Osteocyte (in vitro differentiated cells): ENCODE measurements at regions not wholly inside any gene's neighbourhood (a gene's known extent, or its start where the extent isn't known, plus 50 kb on each side); places are given as distances from the start of the nearest gene placed in this dataset.

Experiments used
- DNase-seq: peaks from one replicate; pipeline ENCODE4 v3.0.0; 2021; ENCODE audit warnings: mixed read lengths; ENCODE audit not compliant: unreplicated experiment; ENCODE audit errors: extremely low spot score
- H3K27ac Mint-ChIP-seq: one replicate; pipeline ENCODE4 v1.8.0; 2021; ENCODE audit warnings: mild to moderate bottlenecking, mixed read lengths; ENCODE audit not compliant: unreplicated experiment
- H3K27me3 Mint-ChIP-seq: one replicate; pipeline ENCODE4 v1.8.0; 2021; ENCODE audit warnings: mixed read lengths; ENCODE audit not compliant: unreplicated experiment
- H3K36me3 Mint-ChIP-seq: one replicate; pipeline ENCODE4 v1.8.0; 2021; ENCODE audit warnings: mixed read lengths; ENCODE audit not compliant: unreplicated experiment
- H3K4me1 Mint-ChIP-seq: one replicate; pipeline ENCODE4 v1.8.0; 2021; ENCODE audit warnings: mixed read lengths; ENCODE audit not compliant: unreplicated experiment
- H3K4me3 Mint-ChIP-seq: one replicate; pipeline ENCODE4 v1.8.0; 2021; ENCODE audit warnings: mild to moderate bottlenecking, moderate library complexity, mixed read lengths; ENCODE audit not compliant: unreplicated experiment
- H3K9me3 Mint-ChIP-seq: one replicate; pipeline ENCODE4 v1.8.0; 2021; ENCODE audit warnings: mixed read lengths; ENCODE audit not compliant: unreplicated experiment
- TF ChIP-seq, protein P1 (sequence below): fragments of 200-600 bp; sonication (generic); IDR thresholded peaks from 2 replicates; pipeline ENCODE4 v1.5.0; 2021; ENCODE audit warnings: antibody characterized with exemption, mild to moderate bottlenecking, moderate library complexity

DNA sequence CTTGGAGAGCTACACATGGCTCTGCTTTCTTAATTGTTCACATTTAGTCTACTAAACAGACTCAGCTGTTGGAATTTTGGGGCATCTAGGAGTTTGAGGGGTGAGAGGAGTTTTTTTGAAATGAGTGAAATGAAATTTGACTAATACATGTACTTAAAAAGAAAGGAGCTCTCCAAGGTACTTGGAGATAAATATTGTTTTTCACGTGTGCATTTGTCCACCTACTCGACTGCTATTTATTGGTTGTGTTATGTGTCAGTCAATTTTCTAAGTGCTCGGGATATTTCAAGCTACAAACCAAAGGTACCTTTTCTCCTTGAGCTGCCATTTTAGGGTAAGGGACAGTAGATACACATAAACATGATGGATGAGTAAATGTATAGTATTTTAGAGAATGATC is 697.0 kb downstream of the LIG4 start:
- Mint-ChIP-seq H3K9me3 (no peaks in the 10 kb centered on the region), H3K4me3 (no peak overlapping the region), H3K27me3 (no peaks in the 10 kb centered on the region), H3K4me1 (no peaks in the 10 kb centered on the region), H3K27ac (no peak overlapping the region), H3K36me3 (no peaks in the 10 kb centered on the region)
- TF ChIP-seq, protein P1, sequence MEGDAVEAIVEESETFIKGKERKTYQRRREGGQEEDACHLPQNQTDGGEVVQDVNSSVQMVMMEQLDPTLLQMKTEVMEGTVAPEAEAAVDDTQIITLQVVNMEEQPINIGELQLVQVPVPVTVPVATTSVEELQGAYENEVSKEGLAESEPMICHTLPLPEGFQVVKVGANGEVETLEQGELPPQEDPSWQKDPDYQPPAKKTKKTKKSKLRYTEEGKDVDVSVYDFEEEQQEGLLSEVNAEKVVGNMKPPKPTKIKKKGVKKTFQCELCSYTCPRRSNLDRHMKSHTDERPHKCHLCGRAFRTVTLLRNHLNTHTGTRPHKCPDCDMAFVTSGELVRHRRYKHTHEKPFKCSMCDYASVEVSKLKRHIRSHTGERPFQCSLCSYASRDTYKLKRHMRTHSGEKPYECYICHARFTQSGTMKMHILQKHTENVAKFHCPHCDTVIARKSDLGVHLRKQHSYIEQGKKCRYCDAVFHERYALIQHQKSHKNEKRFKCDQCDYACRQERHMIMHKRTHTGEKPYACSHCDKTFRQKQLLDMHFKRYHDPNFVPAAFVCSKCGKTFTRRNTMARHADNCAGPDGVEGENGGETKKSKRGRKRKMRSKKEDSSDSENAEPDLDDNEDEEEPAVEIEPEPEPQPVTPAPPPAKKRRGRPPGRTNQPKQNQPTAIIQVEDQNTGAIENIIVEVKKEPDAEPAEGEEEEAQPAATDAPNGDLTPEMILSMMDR, result no peak
- no peak for DNase-seq

GRCh38 chr13:107516517-107516916 is 698.8 kb downstream of the LIG4 start:
- H3K4me1 Mint-ChIP-seq, result no peaks in the 10 kb centered on the region
- no peaks in the 10 kb centered on the region for H3K9me3 Mint-ChIP-seq
- H3K36me3 Mint-ChIP-seq, result no peaks in the 10 kb centered on the region
- TF ChIP-seq, protein P1, result no peak
- H3K4me3 Mint-ChIP-seq, result no peak overlapping the region
- no peaks in the 10 kb centered on the region for H3K27me3 Mint-ChIP-seq
- H3K27ac Mint-ChIP-seq, result no peak overlapping the region
- DNase-seq, result no peak

DNA sequence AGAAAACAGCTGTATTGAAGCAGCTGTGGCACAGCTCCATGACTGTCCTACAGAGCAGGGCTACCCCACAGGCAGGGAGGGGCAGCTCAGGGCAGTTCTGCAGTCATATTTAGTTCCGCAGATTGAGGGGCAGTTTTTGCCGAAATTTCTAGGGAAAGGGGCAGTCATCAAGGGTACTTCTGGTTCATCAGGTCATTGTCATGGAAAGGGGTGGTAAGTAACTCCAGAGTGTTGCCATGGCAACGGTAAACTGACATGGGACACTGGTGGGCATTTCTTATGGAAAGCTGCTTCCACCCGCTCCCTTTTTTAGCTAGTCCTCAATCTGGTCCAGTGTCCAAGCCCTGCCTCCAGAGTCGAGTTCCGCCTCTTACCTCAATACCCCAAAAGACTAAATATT is 702.8 kb downstream of the LIG4 start:
- Mint-ChIP-seq H3K4me3 (no peak overlapping the region), H3K9me3 (no peaks in the 10 kb centered on the region), H3K4me1 (no peaks in the 10 kb centered on the region), H3K27me3 (no peaks in the 10 kb centered on the region), H3K27ac (no peak overlapping the region), H3K36me3 (no peaks in the 10 kb centered on the region)
- no peak for DNase-seq
- TF ChIP-seq, protein P1, result no peak

DNA sequence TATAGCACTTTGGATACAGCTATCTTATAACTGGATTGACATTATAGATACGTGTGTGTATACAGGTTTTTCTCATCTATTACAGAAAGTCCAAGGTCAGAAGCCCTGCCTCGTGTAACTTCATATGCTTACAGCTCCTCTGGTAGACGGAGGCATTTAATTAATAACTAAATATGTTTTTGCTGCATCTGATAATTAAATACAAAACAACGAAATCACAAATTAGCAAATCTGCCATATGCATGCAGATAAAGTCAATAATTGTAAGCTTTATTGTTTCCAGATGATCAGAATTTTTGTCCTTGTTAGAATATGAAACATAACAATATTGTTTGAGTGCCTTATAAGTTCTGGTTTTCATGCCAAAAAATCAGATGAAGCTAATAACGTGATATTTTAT is 717.7 kb downstream of the LIG4 start:
- TF ChIP-seq, protein P1, result no peak
- H3K27ac Mint-ChIP-seq, result no peak overlapping the region
- no peaks in the 10 kb centered on the region for H3K36me3 Mint-ChIP-seq
- no peaks in the 10 kb centered on the region for H3K9me3 Mint-ChIP-seq
- no peak overlapping the region for H3K4me3 Mint-ChIP-seq
- peaks cover 7% of the 10 kb centered on the region for H3K4me1 Mint-ChIP-seq
- DNase-seq, result no peak
- H3K27me3 Mint-ChIP-seq, result no peaks in the 10 kb centered on the region

DNA sequence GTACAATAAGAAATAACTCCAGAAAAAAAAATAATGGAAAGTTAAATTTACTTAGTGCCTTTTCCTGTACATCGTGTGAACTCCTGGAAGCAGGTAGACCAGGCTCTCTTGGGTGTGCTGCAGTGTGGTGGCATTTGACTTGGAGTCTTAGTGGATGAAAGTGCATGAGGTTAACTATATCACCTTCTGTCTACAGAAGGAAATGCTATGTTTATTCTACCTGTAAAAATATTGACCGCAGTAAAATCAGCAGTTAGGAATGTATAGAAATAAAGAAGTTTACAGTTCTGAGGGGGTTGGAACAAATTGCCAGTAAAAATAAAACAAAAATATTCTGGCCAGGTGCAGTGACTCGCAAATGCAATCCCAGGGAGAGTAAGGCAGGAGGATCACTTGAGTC is 722.1 kb downstream of the LIG4 start:
- H3K4me1 Mint-ChIP-seq, result peaks cover 3% of the 10 kb centered on the region
- TF ChIP-seq, protein P1, result no peak
- peaks cover 20% of the 10 kb centered on the region for H3K9me3 Mint-ChIP-seq
- H3K27me3 Mint-ChIP-seq, result no peaks in the 10 kb centered on the region
- no peak overlapping the region for H3K4me3 Mint-ChIP-seq
- no peak overlapping the region for H3K27ac Mint-ChIP-seq
- DNase-seq, result no peak
- H3K36me3 Mint-ChIP-seq, result no peaks in the 10 kb centered on the region
